Endothelial cell (in vitro differentiated cells): ENCODE measurements at regions not wholly inside any gene's neighbourhood (a gene's known extent, or its start where the extent isn't known, plus 50 kb on each side); places are given as distances from the start of the nearest gene placed in this dataset.

Source experiments
- DNase-seq: peaks from one replicate; pipeline ENCODE4 v3.0.0; 2021; ENCODE audit warnings: low spot score
- H3K27ac Mint-ChIP-seq: one replicate; pipeline ENCODE4 v1.8.0; 2021; ENCODE audit warnings: mixed read lengths, inconsistent platforms; ENCODE audit not compliant: unreplicated experiment
- H3K27me3 Mint-ChIP-seq: one replicate; pipeline ENCODE4 v1.8.0; 2021; ENCODE audit warnings: mild to moderate bottlenecking, moderate library complexity, mixed read lengths, inconsistent platforms; ENCODE audit not compliant: unreplicated experiment
- H3K36me3 Mint-ChIP-seq: one replicate; pipeline ENCODE4 v1.8.0; 2021; ENCODE audit warnings: mild to moderate bottlenecking, low read depth, mixed read lengths, inconsistent platforms; ENCODE audit not compliant: unreplicated experiment
- H3K4me1 Mint-ChIP-seq: one replicate; pipeline ENCODE4 v1.8.0; 2021; ENCODE audit warnings: mild to moderate bottlenecking, mixed read lengths, inconsistent platforms; ENCODE audit not compliant: unreplicated experiment
- H3K4me3 Mint-ChIP-seq: one replicate; pipeline ENCODE4 v1.8.0; 2021; ENCODE audit warnings: mild to moderate bottlenecking, mixed read lengths, inconsistent platforms; ENCODE audit not compliant: unreplicated experiment
- H3K9me3 Mint-ChIP-seq: one replicate; pipeline ENCODE4 v1.8.0; 2021; ENCODE audit warnings: mixed read lengths, inconsistent platforms; ENCODE audit not compliant: unreplicated experiment
- TF ChIP-seq, protein P1 (sequence below): fragments of 200-600 bp; sonication (generic); IDR thresholded peaks from one replicate; pipeline ENCODE4 v1.5.0; 2021; ENCODE audit warnings: antibody characterized with exemption; ENCODE audit not compliant: unreplicated experiment

GRCh38 chr10:63718421-63718820 lies 197.2 kb downstream of the REEP3 start:
- Mint-ChIP-seq H3K4me1 (peaks cover 71% of the 10 kb centered on the region), H3K36me3 (no peaks in the 10 kb centered on the region), H3K27ac (peak overlapping the region; percentile 51), H3K27me3 (peaks cover 4% of the 10 kb centered on the region), H3K9me3 (no peaks in the 10 kb centered on the region), H3K4me3 (no peak overlapping the region)
- TF ChIP-seq, protein P1, sequence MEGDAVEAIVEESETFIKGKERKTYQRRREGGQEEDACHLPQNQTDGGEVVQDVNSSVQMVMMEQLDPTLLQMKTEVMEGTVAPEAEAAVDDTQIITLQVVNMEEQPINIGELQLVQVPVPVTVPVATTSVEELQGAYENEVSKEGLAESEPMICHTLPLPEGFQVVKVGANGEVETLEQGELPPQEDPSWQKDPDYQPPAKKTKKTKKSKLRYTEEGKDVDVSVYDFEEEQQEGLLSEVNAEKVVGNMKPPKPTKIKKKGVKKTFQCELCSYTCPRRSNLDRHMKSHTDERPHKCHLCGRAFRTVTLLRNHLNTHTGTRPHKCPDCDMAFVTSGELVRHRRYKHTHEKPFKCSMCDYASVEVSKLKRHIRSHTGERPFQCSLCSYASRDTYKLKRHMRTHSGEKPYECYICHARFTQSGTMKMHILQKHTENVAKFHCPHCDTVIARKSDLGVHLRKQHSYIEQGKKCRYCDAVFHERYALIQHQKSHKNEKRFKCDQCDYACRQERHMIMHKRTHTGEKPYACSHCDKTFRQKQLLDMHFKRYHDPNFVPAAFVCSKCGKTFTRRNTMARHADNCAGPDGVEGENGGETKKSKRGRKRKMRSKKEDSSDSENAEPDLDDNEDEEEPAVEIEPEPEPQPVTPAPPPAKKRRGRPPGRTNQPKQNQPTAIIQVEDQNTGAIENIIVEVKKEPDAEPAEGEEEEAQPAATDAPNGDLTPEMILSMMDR = no peak
- no peak for DNase-seq

DNA sequence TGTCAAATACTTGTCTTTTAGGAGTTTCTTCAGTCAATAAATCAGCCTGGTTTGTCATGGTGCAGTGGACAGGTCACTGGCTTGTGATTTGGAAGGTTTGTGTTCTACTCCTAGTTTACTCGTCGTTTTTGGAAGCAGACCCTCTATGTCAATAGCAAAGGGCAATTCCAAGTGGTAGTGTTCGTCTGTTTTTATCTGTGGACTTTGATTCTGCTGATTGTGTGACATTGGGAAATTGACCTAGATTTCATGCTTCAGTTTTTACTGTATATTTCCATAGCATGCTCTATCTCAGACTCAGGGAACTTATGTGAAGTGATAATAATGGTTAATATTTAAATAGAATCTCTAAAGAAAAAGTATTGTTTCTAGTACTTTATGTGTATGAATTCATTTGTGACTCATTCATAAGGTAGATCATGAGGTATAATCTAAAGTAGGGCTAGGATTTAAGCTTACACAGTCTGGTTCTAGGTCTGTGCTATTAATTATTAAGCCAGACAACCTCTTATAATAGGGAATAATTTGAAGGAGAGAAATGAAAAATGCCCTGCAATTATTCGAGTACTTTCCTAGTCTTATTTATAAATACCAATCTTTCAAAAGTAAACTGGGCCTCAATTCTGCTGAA lies 198.1 kb downstream of the REEP3 start:
- peaks cover 62% of the 10 kb centered on the region for H3K4me1 Mint-ChIP-seq
- no peaks in the 10 kb centered on the region for H3K36me3 Mint-ChIP-seq
- TF ChIP-seq, protein P1 = no peak
- no peak overlapping the region for H3K4me3 Mint-ChIP-seq
- no peaks in the 10 kb centered on the region for H3K9me3 Mint-ChIP-seq
- DNase-seq = no peak
- H3K27me3 Mint-ChIP-seq = peaks cover 4% of the 10 kb centered on the region
- peak overlapping the region; percentile 65 for H3K27ac Mint-ChIP-seq

DNA sequence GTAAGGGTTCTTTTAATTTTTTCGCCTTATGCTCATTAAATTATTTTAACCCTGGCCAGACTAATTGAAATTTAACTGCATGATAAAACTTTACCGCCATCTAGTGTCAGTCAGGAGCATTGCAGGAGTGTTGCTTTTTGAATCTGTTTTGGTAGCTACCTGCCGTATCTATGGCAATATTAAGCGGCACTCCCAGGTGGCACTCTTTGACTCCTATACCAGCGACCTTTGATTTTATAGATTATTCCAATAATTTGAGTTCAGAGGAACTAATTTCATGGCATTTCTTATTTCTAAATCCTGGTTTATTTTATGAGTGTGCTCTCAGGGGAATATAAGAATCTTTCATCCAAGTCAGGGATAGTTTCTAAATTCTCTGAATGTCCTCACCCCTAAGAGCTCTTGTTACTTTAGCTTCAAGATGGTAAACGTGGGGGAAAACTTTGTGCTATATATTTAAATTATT lies 198.9 kb downstream of the REEP3 start:
- peaks cover 59% of the 10 kb centered on the region for H3K4me1 Mint-ChIP-seq

GRCh38 chr10:63720676-63721075 lies 199.5 kb downstream of the REEP3 start:
- Mint-ChIP-seq H3K4me1 (peaks cover 59% of the 10 kb centered on the region), H3K36me3 (no peaks in the 10 kb centered on the region)

More for the DNA sequence above, 198.9 kb downstream of the REEP3 start:
- Mint-ChIP-seq H3K36me3 (no peaks in the 10 kb centered on the region), H3K27me3 (peaks cover 4% of the 10 kb centered on the region), H3K4me3 (no peak overlapping the region), H3K9me3 (no peaks in the 10 kb centered on the region), H3K27ac (peak overlapping the region; percentile 25)
- DNase-seq = peak; percentile 41
- TF ChIP-seq, protein P1 = peak; percentile 99

GRCh38 chr10:63722537-63722936 lies 201.3 kb downstream of the REEP3 start:
- Mint-ChIP-seq H3K27me3 (peaks cover 4% of the 10 kb centered on the region), H3K4me1 (peaks cover 42% of the 10 kb centered on the region), H3K4me3 (no peak overlapping the region), H3K36me3 (no peaks in the 10 kb centered on the region), H3K9me3 (no peaks in the 10 kb centered on the region), H3K27ac (peak overlapping the region; percentile 49)
- DNase-seq = peak; percentile 18
- TF ChIP-seq, protein P1 = no peak

More at GRCh38 chr10:63720676-63721075, 199.5 kb downstream of the REEP3 start:
- no peak overlapping the region for H3K4me3 Mint-ChIP-seq
- TF ChIP-seq, protein P1 = no peak
- peak overlapping the region; percentile 81 for H3K27ac Mint-ChIP-seq
- no peaks in the 10 kb centered on the region for H3K9me3 Mint-ChIP-seq
- peaks cover 4% of the 10 kb centered on the region for H3K27me3 Mint-ChIP-seq
- DNase-seq = no peak
